H1 (cell line): ENCODE measurements at regions not wholly inside any gene's neighbourhood (a gene's known extent, or its start where the extent isn't known, plus 50 kb on each side); places are given as distances from the start of the nearest gene placed in this dataset.

Source experiments
- CTCF ChIA-PET: fragments of 300-600 bp; sonication (Branson Sonifier 250); formaldehyde crosslinking; loops from one replicate; lab custom pipeline; 2021; ENCODE audit not compliant: partially characterized antibody; lab: Charles Lee
- POLR2A ChIA-PET: fragments of 300-600 bp; sonication (Branson Sonifier 250); formaldehyde crosslinking; loops from one replicate; lab custom pipeline; 2021; ENCODE audit warnings: inconsistent platforms; ENCODE audit not compliant: partially characterized antibody; lab: Charles Lee
- DNase-seq, 2 experiments: peaks; one replicate each; pipeline versions ENCODE4 v3.0.0 to v3.0.0-alpha.2; 2010 to 2022; ENCODE audit warnings: low spot score in 2 of 2, low read depth in 1 of 2, mixed read lengths in 1 of 2
- FAIRE-seq: peaks from 2 replicates; lab custom pipeline; 2011; peaks lifted over from hg19 to GRCh38; lab: Jason Lieb, UNC
- H2AFZ ChIP-seq: 2 replicates; pipeline ENCODE4 v1.8.1; 2012; ENCODE audit warnings: low read length, inconsistent platforms
- H2AK5ac ChIP-seq: 2 replicates; pipeline ENCODE4 v1.6.1; 2013; ENCODE audit warnings: low read depth, low read length
- H2BK120ac ChIP-seq: replicated peaks from 2 replicates; pipeline ENCODE3; 2013; ENCODE audit warnings: low read depth, low read length, inconsistent platforms
- H2BK12ac ChIP-seq: 2 replicates; pipeline ENCODE4 v1.6.1; 2013; ENCODE audit warnings: low read depth, low read length
- H2BK15ac ChIP-seq: 2 replicates; pipeline ENCODE4 v1.6.1; 2013; ENCODE audit warnings: low read length
- H2BK20ac ChIP-seq: 2 replicates; pipeline ENCODE4 v1.6.1; 2013; ENCODE audit warnings: low read length
- H2BK5ac ChIP-seq: 2 replicates; pipeline ENCODE4 v1.6.1; 2013; ENCODE audit warnings: low read depth, low read length
- H3K14ac ChIP-seq: 2 replicates; pipeline ENCODE4 v1.6.1; 2013; ENCODE audit warnings: inconsistent platforms; ENCODE audit not compliant: insufficient read length
- H3K18ac ChIP-seq: 2 replicates; pipeline ENCODE4 v1.6.1; 2013; ENCODE audit warnings: low read length; ENCODE audit errors: extremely low read depth
- H3K23ac ChIP-seq: 2 replicates; pipeline ENCODE4 v1.6.1; 2013; ENCODE audit warnings: inconsistent platforms; ENCODE audit not compliant: insufficient read length
- H3K23me2 ChIP-seq: 2 replicates; pipeline ENCODE4 v1.6.1; 2013; ENCODE audit warnings: low read depth, low read length
- H3K27ac ChIP-seq: 2 replicates; pipeline ENCODE4 v1.6.1; 2011; ENCODE audit warnings: low read depth, low read length, inconsistent platforms
- H3K27me3 ChIP-seq, 4 experiments: replicated peaks in 1 of 4; 1 replicate in 1 of 4; 2 replicates in 3 of 4; pipeline versions ENCODE4 v1.6.1 to v1.8.1; 2011 to 2013; ENCODE audit warnings: low read length in 3 of 4, mild to moderate bottlenecking in 3 of 4, inconsistent platforms in 2 of 4, mixed read lengths in 2 of 4, moderate library complexity in 1 of 4; ENCODE audit not compliant: control insufficient read depth in 3 of 4, insufficient read depth in 3 of 4; ENCODE audit errors: extremely low read depth in 1 of 4
- H3K36me3 ChIP-seq, 4 experiments: 2 replicates each; pipeline versions ENCODE4 v1.6.1 to v1.8.1; 2011 to 2013; ENCODE audit warnings: mild to moderate bottlenecking in 4 of 4, low read length in 3 of 4, moderate library complexity in 2 of 4, control low read depth in 1 of 4, inconsistent platforms in 1 of 4; ENCODE audit not compliant: insufficient read depth in 4 of 4, control insufficient read depth in 2 of 4
- H3K4ac ChIP-seq: replicated peaks from 2 replicates; pipeline ENCODE3; 2013; ENCODE audit warnings: low read length, low read depth, mixed read lengths, inconsistent platforms; ENCODE audit not compliant: insufficient read length
- H3K4me1 ChIP-seq, 4 experiments: replicated peaks in 1 of 4; 1 replicate in 1 of 4; 2 replicates in 3 of 4; pipeline versions ENCODE4 v1.6.1 to v1.8.1; 2011 to 2013; ENCODE audit warnings: low read length in 3 of 4, inconsistent platforms in 2 of 4, mixed read lengths in 1 of 4; ENCODE audit not compliant: insufficient read depth in 4 of 4, control insufficient read depth in 3 of 4
- H3K4me2 ChIP-seq, 2 experiments: 2 replicates each; pipeline versions ENCODE4 v1.6.1 to v1.8.1; 2011 to 2013; ENCODE audit warnings: low read depth in 2 of 2, low read length in 2 of 2, control low read depth in 1 of 2, inconsistent platforms in 1 of 2, mild to moderate bottlenecking in 1 of 2; ENCODE audit not compliant: insufficient read depth in 1 of 2
- H3K4me3 ChIP-seq, 4 experiments: fragments of 200-600, 300-600 bp in 1 of 4; sonication (generic), shearing (Covaris generic), sonication (Bioruptor Twin) in 1 of 4; 2 replicates each; pipeline versions ENCODE4 v1.5.1 to v1.8.1; 2011 to 2016; ENCODE audit warnings: low read length in 4 of 4, low read depth in 3 of 4, control low read depth in 2 of 4, inconsistent platforms in 2 of 4, mild to moderate bottlenecking in 2 of 4, mixed read lengths in 1 of 4, moderate library complexity in 1 of 4; ENCODE audit not compliant: insufficient read depth in 2 of 4; ENCODE audit errors: extremely low read depth in 1 of 4
- H3K56ac ChIP-seq: replicated peaks from 2 replicates; pipeline ENCODE3; 2013; ENCODE audit warnings: low read depth, mild to moderate bottlenecking, mixed read lengths, low read length, inconsistent platforms; ENCODE audit not compliant: insufficient read length
- H3K79me1 ChIP-seq: 2 replicates; pipeline ENCODE4 v1.6.1; 2013; ENCODE audit warnings: low read depth, low read length, control low read depth
- H3K79me2 ChIP-seq, 2 experiments: 2 replicates each; pipeline versions ENCODE4 v1.6.1 to v1.8.1; 2012 to 2013; ENCODE audit warnings: low read length in 2 of 2, mild to moderate bottlenecking in 2 of 2, inconsistent platforms in 1 of 2; ENCODE audit not compliant: insufficient read depth in 2 of 2, control insufficient read depth in 1 of 2
- H3K9ac ChIP-seq, 4 experiments: replicated peaks in 1 of 4; 1 replicate in 1 of 4; 2 replicates in 3 of 4; pipeline versions ENCODE4 v1.6.1 to v1.8.1; 2011 to 2013; ENCODE audit warnings: low read depth in 3 of 4, low read length in 3 of 4, control low read depth in 2 of 4, mild to moderate bottlenecking in 2 of 4, moderate library complexity in 2 of 4, inconsistent platforms in 1 of 4; ENCODE audit errors: extremely low read depth in 1 of 4
- H3K9me3 ChIP-seq, 2 experiments: 2 replicates each; pipeline versions ENCODE4 v1.6.1 to v1.8.1; 2012 to 2013; ENCODE audit warnings: mild to moderate bottlenecking in 2 of 2, moderate library complexity in 2 of 2, control low read depth in 1 of 2, inconsistent platforms in 1 of 2, low read depth in 1 of 2, low read length in 1 of 2, mixed read lengths in 1 of 2; ENCODE audit not compliant: insufficient read depth in 2 of 2
- H4K20me1 ChIP-seq, 2 experiments: replicated peaks in 1 of 2; 2 replicates each; pipeline versions ENCODE3 to v1.8.1; 2011 to 2013; ENCODE audit warnings: inconsistent platforms in 2 of 2, low read length in 2 of 2, mild to moderate bottlenecking in 1 of 2; ENCODE audit not compliant: insufficient read depth in 2 of 2, control insufficient read depth in 1 of 2
- H4K5ac ChIP-seq: 2 replicates; pipeline ENCODE4 v1.6.1; 2013; ENCODE audit warnings: low read length, low read depth, mixed read lengths, inconsistent platforms; ENCODE audit not compliant: insufficient read length
- H4K8ac ChIP-seq: 2 replicates; pipeline ENCODE4 v1.8.0; 2013; ENCODE audit warnings: mild to moderate bottlenecking, moderate library complexity, low read length, inconsistent platforms; ENCODE audit not compliant: insufficient read depth; ENCODE audit errors: extremely low read depth
- H4K91ac ChIP-seq: replicated peaks from 2 replicates; pipeline ENCODE3; 2013; ENCODE audit warnings: low read length, mixed read lengths, inconsistent platforms; ENCODE audit not compliant: insufficient read length
- CEBPB ChIP-seq: IDR thresholded peaks from 2 replicates; pipeline ENCODE4 v1.6.1; 2012; ENCODE audit warnings: low read depth, low read length
- CHD1 ChIP-seq: IDR thresholded peaks from 2 replicates; pipeline ENCODE4 v1.6.1; 2012; ENCODE audit warnings: low read depth, low read length, improper control_type of control experiment
- CREB1 ChIP-seq: IDR thresholded peaks from 2 replicates; pipeline ENCODE4 v1.6.1; 2012; ENCODE audit warnings: inconsistent platforms
- E2F6 ChIP-seq: IDR thresholded peaks from 2 replicates; pipeline ENCODE4 v1.6.1; 2012; ENCODE audit warnings: inconsistent platforms
- HDAC6 ChIP-seq: IDR thresholded peaks from one replicate; pipeline ENCODE4 v1.7.1; 2012; ENCODE audit warnings: low read depth, mild to moderate bottlenecking, inconsistent platforms, low read length, moderate library complexity
- KDM4A ChIP-seq: IDR thresholded peaks from one replicate; pipeline ENCODE4 v1.7.1; 2012; ENCODE audit warnings: low read depth, mild to moderate bottlenecking, moderate library complexity, low read length, inconsistent platforms; ENCODE audit not compliant: severe bottlenecking
- MAX ChIP-seq: IDR thresholded peaks from 2 replicates; pipeline ENCODE4 v1.6.1; 2012; ENCODE audit warnings: inconsistent platforms
- SAP30 ChIP-seq: fragments of 300-600 bp; sonication (generic); IDR thresholded peaks from 2 replicates; pipeline ENCODE4 v1.7.1; 2012; ENCODE audit warnings: low read length, moderate library complexity, mild to moderate bottlenecking, inconsistent platforms; ENCODE audit not compliant: insufficient read depth, insufficient replicate concordance
- TAF7 ChIP-seq: optimal IDR thresholded peaks from 2 replicates; pipeline ENCODE3; 2011; ENCODE audit warnings: low read depth, mild to moderate bottlenecking, inconsistent platforms, low read length, moderate library complexity, borderline replicate concordance
- WGBS, 2 experiments: shearing (Covaris generic) in 1 of 2; methylation state at CpG; one replicate each; pipeline versions ENCODE4 v1.1.6 to v1.1.7; 2013 to 2015; ENCODE audit warnings: low lambda C conversion rate in 2 of 2, mixed read lengths in 2 of 2, inconsistent platforms in 1 of 2, low coverage in 1 of 2, missing lambda C conversion rate in 1 of 2; ENCODE audit not compliant: insufficient replicate concordance in 2 of 2, insufficient coverage in 1 of 2, insufficient read length in 1 of 2; ENCODE audit errors: extremely low coverage in 1 of 2, missing lambda C conversion rate in 1 of 2; 5-methylcytosine and 5-hydroxymethylcytosine counted together

- Histone ChIP-seq H4K91ac (no peak overlapping the region), H4K5ac (no peak overlapping the region), H2AFZ (no peak overlapping the region), H3K4me1 (no peaks in the 10 kb centered on the region), H3K4me2 (no peak overlapping the region), H3K4ac (no peak overlapping the region), H3K9me3 (peaks cover 0 to 3% of the 10 kb centered on the region in 2 experiments; a peak in 1 of 4 replicates), H3K79me1 (no peaks in the 10 kb centered on the region), H3K23me2 (no peaks in the 10 kb centered on the region), H2BK20ac (no peak overlapping the region), H3K18ac (no peak overlapping the region), H3K4me3 (no peak overlapping the region), H2BK15ac (no peak overlapping the region), H3K14ac (no peak overlapping the region), H4K8ac (no peak overlapping the region), H3K79me2 (no peaks in the 10 kb centered on the region), H3K36me3 (no peaks in the 10 kb centered on the region), H2BK12ac (no peak overlapping the region), H3K27ac (no peak overlapping the region), H3K56ac (no peak overlapping the region), H4K20me1 (no peaks in the 10 kb centered on the region), H3K23ac (no peak overlapping the region), H3K9ac (no peak overlapping the region), H2BK5ac (no peak overlapping the region), H3K27me3 (no peaks in the 10 kb centered on the region; a peak in 1 of 7 replicates), H2BK120ac (no peak overlapping the region), H2AK5ac (no peak overlapping the region)
- WGBS, 2 experiments = 84% methylated on average over 3 of the region's 3 CpGs; no CpG with 5 or more reads in 1 of the 2 experiments
- TF ChIP-seq SAP30 = no peak
- no peak for TF ChIP-seq MAX
- TF ChIP-seq E2F6 = no peak
- TF ChIP-seq CREB1 = no peak
- TF ChIP-seq TAF7 = no peak
- TF ChIP-seq CEBPB = no peak
- TF ChIP-seq CHD1 = no peak
- no peak for TF ChIP-seq HDAC6
- no peak for TF ChIP-seq KDM4A
- CTCF ChIA-PET = interaction anchor here (1.0 kb wide), 1 partner anchor 38 kb away, joined by 3 read pairs; no protein-coding TSS in a partner anchor
- DNase-seq (no peak), FAIRE-seq (no peak)
- POLR2A ChIA-PET = no interaction called here
These were observed 191.7 kb downstream of the BCL11B start for GRCh38 chr14:99080306-99080705.
